GM19043 (cell line): ENCODE measurements at regions not wholly inside any gene's neighbourhood (a gene's known extent, or its start where the extent isn't known, plus 50 kb on each side); places are given as distances from the start of the nearest gene placed in this dataset.

Source experiments
- ATAC-seq: cut with Tn5 transposase; IDR thresholded peaks from one replicate; pipeline ENCODE4 v1.9.1; 2021; ENCODE audit warnings: low read depth; ENCODE audit not compliant: unreplicated experiment

- ATAC-seq = peak; percentile 64
These were observed 87.2 kb downstream of the PTTG1 start for GRCh38 chr5:160508780-160509361.

GRCh38 chr5:160511280-160511929 is 89.8 kb downstream of the PTTG1 start:
- no peak for ATAC-seq
